ENCODE measurements at regions not wholly inside any gene's neighbourhood (a gene's known extent, or its start where the extent isn't known, plus 50 kb on each side); places are given as distances from the start of the nearest gene placed in this dataset.
A peak's percentile ranks its signal among the peaks of the same experiment; 100 is the strongest.

DNA sequence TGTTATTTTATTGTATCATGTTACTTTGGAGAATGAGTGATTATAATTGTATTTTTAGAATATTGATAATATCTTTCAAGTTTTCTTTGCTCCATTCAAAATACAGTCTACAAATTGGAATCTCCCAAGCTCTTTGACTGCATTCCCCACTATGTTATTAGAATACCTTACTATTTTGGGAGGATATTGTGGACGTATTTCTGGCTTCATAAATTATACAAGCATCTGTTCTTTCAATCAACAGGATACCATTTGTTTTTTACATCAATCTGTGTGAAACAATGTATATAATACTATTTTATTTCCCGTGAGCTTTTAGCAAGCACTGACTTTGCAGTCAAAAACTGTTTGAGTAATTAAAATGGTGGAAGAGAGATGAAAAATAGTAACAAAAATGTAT lies 226.5 kb downstream of the PTPRC start:
- DNase-seq: no peak

DNA sequence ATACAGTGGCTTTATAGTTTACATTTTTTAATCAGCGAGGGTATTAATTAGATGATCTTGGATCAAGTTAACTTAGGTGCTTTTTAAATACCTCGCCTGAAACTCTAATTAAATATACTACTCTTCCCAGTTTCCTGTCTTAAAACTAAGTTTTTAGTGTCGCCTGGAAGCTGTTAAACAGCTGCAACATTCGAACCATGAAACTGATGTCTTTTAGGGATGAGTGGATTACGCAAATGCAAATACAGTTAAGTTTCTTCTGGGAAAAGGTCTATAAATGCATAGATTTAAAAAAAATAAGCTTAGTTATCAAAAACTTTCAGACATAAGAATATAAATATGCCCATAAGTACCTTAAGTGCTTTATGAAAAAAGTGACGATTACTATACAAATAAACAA lies 228.3 kb downstream of the PTPRC start:
- DNase-seq: no peak

- no peak for DNase-seq
Measured at GRCh38 chr1:198873696-198874230, 234.9 kb downstream of the PTPRC start.

- peak; percentile 34 for DNase-seq
Measured at GRCh38 chr1:198876371-198876871, 237.6 kb downstream of the PTPRC start.

GRCh38 chr1:198878566-198878965 lies 239.7 kb downstream of the PTPRC start:
- no peak for DNase-seq

- DNase-seq: no peak
Measured at GRCh38 chr1:198879711-198880306, 241.0 kb downstream of the PTPRC start.

DNA sequence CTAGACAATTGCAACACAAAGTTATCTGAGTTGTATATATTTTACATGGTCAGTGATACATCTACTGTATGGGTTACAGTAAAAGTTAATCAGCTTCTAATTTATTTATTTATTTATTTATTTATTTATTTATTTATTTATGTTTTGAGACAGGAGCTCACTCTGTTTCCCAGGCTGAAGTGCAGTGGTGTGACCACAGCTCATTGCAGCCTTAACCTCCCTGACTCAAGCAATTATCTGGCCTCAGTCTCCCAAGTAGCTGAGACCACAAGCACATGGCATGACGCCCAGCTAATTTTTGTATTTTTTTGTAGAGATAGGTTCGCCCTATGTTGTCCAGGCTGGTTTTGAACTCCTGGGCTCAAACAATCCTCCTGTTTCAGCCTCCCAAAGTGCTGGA lies 241.6 kb downstream of the PTPRC start:
- no peak for DNase-seq

DNA sequence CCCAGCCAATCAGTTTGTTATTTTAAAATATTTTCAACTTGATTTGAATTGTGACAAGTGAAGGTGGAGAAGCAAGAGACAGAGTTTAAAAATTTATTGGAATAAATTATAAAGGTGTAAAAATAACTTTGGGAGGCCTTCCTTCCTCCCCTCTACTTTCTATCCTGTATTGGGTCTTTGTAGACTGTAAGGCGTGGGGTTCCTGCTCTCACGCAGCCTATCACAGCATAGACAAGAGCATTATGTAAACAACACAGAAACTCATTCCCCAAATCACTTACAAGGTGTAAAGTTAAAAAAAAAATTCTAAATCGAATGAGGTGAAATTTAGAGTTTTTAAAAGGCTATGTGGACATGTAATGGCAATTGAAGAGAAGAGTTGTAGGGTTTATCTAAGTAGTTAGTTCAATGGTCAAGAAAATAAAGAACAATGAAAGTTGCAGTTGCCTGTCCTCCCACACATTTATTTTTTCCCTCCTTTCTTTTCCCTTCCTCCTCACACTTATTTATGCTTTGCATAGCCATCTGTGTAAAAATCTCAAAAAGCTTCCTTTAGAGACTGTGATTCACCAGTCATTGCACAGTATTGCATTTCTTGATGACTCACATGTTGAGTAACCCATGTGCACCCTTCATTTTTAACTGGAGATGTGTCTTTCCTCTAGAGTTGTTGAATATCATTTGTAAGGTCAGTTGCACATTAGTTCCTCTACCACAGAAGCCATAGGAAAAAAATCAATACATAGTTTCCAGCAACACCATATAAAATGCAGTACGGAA lies 242.2 kb downstream of the PTPRC start:
- DNase-seq: no peak

GRCh38 chr1:198883184-198883583 lies 244.3 kb downstream of the PTPRC start:
- DNase-seq: no peak

- no peak for DNase-seq
Measured at GRCh38 chr1:198887866-198888265, 249.0 kb downstream of the PTPRC start.

DNA sequence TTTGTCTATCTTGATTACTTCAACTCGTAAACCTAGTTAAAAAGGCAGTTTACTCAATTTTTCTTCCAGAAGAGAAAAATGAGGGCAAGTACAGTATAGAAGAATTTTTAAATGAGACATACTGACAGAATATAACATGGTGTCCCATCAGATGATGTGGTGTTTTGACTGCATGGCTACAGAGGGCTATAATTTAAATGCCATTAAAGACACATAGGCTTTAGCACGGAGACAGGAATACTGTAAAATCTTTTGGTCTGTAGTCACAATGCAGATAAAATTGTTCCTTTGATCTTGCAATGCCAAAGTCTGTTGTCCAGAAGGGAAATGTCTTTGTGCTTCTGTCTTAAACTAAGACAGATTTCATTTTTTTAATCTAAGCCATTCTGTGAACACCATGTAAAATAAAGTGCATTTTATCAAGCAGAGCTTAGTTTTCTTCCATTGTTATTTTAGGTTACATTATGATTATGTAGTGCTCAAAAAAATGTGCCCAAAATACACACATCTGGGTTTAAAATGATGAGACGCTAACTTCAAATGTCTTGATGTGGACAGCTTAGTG lies 249.6 kb downstream of the PTPRC start:
- DNase-seq: no peak

GRCh38 chr1:198889101-198889500 lies 250.3 kb downstream of the PTPRC start:
- DNase-seq: no peak

DNA sequence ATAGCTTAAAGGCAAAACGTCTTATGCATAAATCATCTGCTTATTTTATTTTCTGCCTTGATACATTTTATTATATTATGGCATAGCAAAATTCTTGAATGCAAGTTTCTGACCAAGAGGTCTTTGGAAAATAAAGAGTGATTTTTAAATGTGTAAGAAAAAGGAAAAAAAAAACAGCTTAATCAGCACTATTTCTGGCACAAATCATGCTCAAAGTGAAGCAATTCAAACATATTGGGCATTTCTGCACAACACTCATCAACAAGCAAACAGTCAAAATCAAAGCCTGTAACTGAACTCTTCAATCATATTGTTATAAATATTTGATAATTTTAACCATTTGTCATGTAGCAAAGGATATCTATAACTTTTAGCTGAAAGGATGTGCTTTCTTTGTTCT lies 250.9 kb downstream of the PTPRC start:
- no peak for DNase-seq

DNA sequence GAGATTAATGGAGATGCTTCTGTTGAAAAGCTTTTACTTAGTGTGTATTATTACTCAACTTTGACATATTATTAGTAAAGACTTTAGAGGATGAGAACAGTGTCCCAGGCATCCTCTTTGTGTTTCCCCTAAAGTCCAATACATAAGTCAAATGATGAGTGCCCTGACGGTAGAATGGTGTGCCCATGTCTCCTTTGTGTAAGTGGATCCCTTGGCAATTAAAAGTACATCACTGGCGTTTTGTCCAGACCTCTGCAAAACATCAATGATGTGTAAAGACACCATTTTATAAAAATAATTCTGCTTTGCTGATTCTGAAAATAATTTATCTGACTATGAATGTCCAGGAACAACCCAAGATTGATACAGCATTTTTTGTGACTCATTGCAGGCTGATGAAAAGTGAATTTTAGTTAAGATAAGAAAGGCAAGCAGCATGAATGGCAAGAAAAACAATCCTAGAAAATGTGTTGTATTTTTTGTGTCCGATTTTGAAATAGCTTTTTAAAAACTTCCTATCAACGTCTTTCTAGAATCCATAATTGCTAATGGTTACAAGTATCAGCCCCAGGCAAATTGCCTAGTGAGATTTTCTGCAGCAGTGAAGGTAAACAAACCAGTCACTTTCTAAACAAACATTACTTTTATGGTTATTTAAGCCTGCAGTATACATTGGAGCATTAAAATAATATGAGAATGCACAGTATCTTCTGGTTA lies 251.5 kb downstream of the PTPRC start:
- no peak for DNase-seq

- no peak for DNase-seq
Measured at GRCh38 chr1:198892065-198892464, 253.2 kb downstream of the PTPRC start.

DNA sequence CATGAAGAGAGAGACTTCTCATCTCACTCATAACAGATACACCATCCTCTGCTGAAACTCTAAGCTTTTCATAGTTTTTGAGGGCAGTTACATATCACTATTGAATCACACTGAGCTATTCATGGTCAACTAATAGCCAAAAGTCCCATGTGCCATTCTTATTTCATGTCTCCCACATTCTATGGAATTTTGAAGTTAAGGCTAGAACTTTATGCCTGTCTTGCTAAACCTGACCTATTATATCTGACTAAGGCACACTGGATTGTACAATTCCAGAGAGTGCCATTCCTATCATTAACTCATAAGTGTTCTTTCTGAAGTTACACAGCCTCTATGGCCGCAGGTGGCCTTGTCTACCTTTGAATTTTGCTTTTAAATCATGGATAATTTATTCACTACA lies 254.3 kb downstream of the PTPRC start:
- DNase-seq: no peak

GRCh38 chr1:198893763-198894444 lies 255.1 kb downstream of the PTPRC start:
- DNase-seq: no peak

GRCh38 chr1:198901266-198901665 lies 262.4 kb downstream of the PTPRC start:
- DNase-seq: no peak

DNA sequence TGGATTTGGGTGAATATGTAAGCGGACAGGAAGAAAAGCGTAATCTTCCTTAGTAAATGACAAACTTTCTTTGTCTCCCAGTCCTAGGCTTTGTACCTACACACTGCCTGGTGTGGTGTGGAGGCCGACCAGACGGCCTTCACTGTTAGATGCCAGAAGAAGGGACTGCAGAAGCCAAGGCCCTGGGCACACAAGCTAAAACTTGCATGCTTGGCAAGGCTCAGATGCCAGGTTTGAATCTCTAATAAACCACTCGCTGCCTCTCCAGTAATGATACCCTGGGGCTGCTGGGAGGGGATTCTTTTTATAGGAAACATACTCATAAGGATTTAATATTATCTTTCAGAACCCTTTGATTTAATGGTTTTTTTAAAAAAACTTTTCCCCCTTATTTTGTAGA lies 263.8 kb downstream of the PTPRC start:
- DNase-seq: no peak

DNA sequence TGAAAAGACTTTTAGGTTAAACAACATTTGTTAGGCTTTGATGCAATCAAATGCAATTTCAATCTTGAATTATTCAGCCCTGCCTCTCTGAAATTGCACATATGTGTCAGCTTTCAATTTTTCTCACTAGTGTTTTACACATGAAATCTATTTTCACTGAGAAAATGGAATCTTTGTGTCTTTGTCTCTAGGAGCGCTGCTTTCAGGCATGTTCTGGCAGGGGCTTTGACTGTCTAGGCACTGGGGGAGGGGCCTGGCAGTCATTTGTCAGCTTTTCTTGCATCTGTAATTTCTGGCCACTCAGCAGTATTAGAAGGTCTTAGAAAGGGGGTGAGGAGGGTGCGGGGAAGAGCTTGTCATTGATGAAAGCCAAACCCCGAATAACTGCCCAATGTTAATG lies 264.4 kb downstream of the PTPRC start:
- no peak for DNase-seq

DNA sequence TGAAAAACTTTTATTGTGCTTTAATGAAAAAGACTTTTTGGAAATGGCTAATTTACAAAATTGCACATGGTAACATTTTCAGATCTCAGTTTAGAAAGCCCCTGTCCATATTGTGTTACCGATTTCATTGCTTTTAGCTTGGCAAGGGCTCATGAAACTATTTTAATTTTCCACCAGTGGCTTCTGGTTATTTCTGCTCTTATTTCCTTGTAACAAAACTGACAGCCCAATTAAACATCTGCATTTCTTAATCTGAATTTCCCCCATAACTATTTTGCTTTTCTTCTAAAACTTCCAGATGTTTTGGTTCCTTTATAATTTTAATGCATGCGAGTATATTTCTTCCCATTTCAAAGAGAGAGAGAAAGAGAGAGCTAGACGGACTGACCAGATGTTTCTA lies 264.8 kb downstream of the PTPRC start:
- DNase-seq: no peak

DNA sequence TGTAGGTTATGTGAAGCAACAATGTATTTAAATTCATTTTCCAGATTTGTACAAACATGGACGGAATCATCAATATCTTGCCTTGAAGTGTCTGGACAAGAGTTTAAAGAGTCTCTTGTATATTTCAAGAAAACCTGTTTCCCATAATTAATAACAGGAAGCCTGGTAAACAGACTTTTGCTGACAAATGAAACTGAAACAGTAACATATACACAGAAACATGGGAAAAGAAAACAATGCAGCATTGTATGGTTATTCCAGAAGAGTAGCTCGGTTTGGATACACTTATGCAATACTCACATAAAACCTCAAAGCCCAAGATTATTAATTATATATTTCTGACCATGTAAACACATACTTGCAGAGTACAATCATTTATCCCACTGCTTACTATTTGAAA lies 265.5 kb downstream of the PTPRC start:
- DNase-seq: no peak

Measured in NCI-H2107 (cell line).